ENCODE measurements at regions not wholly inside any gene's neighbourhood (a gene's known extent, or its start where the extent isn't known, plus 50 kb on each side); places are given as distances from the start of the nearest gene placed in this dataset.

GRCh38 chr12:115583591-115583990 is 693.9 kb downstream of the MED13L start:
- H3K4me2 ChIP-seq: no peak overlapping the region
- Mint-ChIP-seq H3K4me1 (no peaks in the 10 kb centered on the region), H3K27ac (no peak overlapping the region), H3K9me3 (peaks cover 7% of the 10 kb centered on the region), H3K4me3 (no peak overlapping the region), H3K27me3 (ENCODE audit: insufficient read depth, low read depth) (peaks cover 7% of the 10 kb centered on the region), H3K36me3 (no peaks in the 10 kb centered on the region)
- H3K27ac ChIP-seq: no peak overlapping the region
- no peak overlapping the region for H2AFZ ChIP-seq (replicated peaks)
- DNase-seq (ENCODE audit: low spot score): no peak
- no peaks in the 10 kb centered on the region for H3K9me3 ChIP-seq (ENCODE audit: low read depth)
- H3K4me1 ChIP-seq: no peaks in the 10 kb centered on the region
- H3K79me2 ChIP-seq (ENCODE audit: low read depth): no peaks in the 10 kb centered on the region
- H4K20me1 ChIP-seq (ENCODE audit: low read depth): no peaks in the 10 kb centered on the region
- no peak overlapping the region for H3K4me3 ChIP-seq
- no peaks in the 10 kb centered on the region for H3K27me3 ChIP-seq
- no peaks in the 10 kb centered on the region for H3F3A ChIP-seq (ENCODE audit: low read depth)
- H3K9ac ChIP-seq: no peak overlapping the region
- no peaks in the 10 kb centered on the region for H3K36me3 ChIP-seq
- TF ChIP-seq EZH2phosphoT487 (IDR thresholded peaks at IDR 0.05) (no peak), EZH2 (IDR thresholded peaks at IDR 0.05) (no peak)
- TF ChIP-seq, protein P1, sequence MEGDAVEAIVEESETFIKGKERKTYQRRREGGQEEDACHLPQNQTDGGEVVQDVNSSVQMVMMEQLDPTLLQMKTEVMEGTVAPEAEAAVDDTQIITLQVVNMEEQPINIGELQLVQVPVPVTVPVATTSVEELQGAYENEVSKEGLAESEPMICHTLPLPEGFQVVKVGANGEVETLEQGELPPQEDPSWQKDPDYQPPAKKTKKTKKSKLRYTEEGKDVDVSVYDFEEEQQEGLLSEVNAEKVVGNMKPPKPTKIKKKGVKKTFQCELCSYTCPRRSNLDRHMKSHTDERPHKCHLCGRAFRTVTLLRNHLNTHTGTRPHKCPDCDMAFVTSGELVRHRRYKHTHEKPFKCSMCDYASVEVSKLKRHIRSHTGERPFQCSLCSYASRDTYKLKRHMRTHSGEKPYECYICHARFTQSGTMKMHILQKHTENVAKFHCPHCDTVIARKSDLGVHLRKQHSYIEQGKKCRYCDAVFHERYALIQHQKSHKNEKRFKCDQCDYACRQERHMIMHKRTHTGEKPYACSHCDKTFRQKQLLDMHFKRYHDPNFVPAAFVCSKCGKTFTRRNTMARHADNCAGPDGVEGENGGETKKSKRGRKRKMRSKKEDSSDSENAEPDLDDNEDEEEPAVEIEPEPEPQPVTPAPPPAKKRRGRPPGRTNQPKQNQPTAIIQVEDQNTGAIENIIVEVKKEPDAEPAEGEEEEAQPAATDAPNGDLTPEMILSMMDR (IDR thresholded peaks at IDR 0.05): no peak

GRCh38 chr12:115577401-115577800 is 700.1 kb downstream of the MED13L start:
- H3K4me3 Mint-ChIP-seq: no peak overlapping the region
- H3K36me3 Mint-ChIP-seq: no peaks in the 10 kb centered on the region
- no peak overlapping the region for H2AFZ ChIP-seq (replicated peaks)
- H3K9me3 Mint-ChIP-seq: no peaks in the 10 kb centered on the region
- no peaks in the 10 kb centered on the region for H3K27me3 ChIP-seq
- no peaks in the 10 kb centered on the region for H3K4me1 Mint-ChIP-seq
- no peak for DNase-seq (ENCODE audit: low spot score)
- H3K27me3 Mint-ChIP-seq (ENCODE audit: insufficient read depth, low read depth): peaks cover 5% of the 10 kb centered on the region
- no peak overlapping the region for H3K27ac ChIP-seq
- H3K9me3 ChIP-seq (ENCODE audit: low read depth): no peaks in the 10 kb centered on the region
- no peak overlapping the region for H3K9ac ChIP-seq
- H3K36me3 ChIP-seq: no peaks in the 10 kb centered on the region
- H3K27ac Mint-ChIP-seq: no peak overlapping the region
- H3K4me2 ChIP-seq: no peak overlapping the region
- no peaks in the 10 kb centered on the region for H3F3A ChIP-seq (ENCODE audit: low read depth)
- TF ChIP-seq EZH2 (IDR thresholded peaks at IDR 0.05) (no peak), EZH2phosphoT487 (IDR thresholded peaks at IDR 0.05) (no peak)
- TF ChIP-seq, protein P1 (IDR thresholded peaks at IDR 0.05): no peak
- no peaks in the 10 kb centered on the region for H3K4me1 ChIP-seq
- no peak overlapping the region for H3K4me3 ChIP-seq
- no peaks in the 10 kb centered on the region for H4K20me1 ChIP-seq (ENCODE audit: low read depth)
- H3K79me2 ChIP-seq (ENCODE audit: low read depth): no peaks in the 10 kb centered on the region

GRCh38 chr12:115574826-115575225 is 702.7 kb downstream of the MED13L start:
- H3K27ac Mint-ChIP-seq: no peak overlapping the region

More at GRCh38 chr12:115574826-115575225, 702.7 kb downstream of the MED13L start:
- no peak for DNase-seq (ENCODE audit: low spot score)
- Histone ChIP-seq H4K20me1 (ENCODE audit: low read depth) (no peaks in the 10 kb centered on the region), H3K4me2 (no peak overlapping the region), H2AFZ (replicated peaks) (no peak overlapping the region), H3K27ac (no peak overlapping the region), H3K36me3 (no peaks in the 10 kb centered on the region), H3K9me3 (ENCODE audit: low read depth) (no peaks in the 10 kb centered on the region), H3F3A (ENCODE audit: low read depth) (peaks cover 8% of the 10 kb centered on the region), H3K79me2 (ENCODE audit: low read depth) (no peaks in the 10 kb centered on the region), H3K9ac (no peak overlapping the region), H3K27me3 (no peaks in the 10 kb centered on the region), H3K4me3 (no peak overlapping the region), H3K4me1 (peaks cover 3% of the 10 kb centered on the region)
- peaks cover 5% of the 10 kb centered on the region for H3K4me1 Mint-ChIP-seq
- H3K36me3 Mint-ChIP-seq: no peaks in the 10 kb centered on the region
- peaks cover 14% of the 10 kb centered on the region for H3K27me3 Mint-ChIP-seq (ENCODE audit: insufficient read depth, low read depth)
- no peaks in the 10 kb centered on the region for H3K9me3 Mint-ChIP-seq
- TF ChIP-seq EZH2 (IDR thresholded peaks at IDR 0.05): no peak
- TF ChIP-seq, protein P1 (IDR thresholded peaks at IDR 0.05): no peak
- no peak for TF ChIP-seq EZH2phosphoT487 (IDR thresholded peaks at IDR 0.05)
- H3K4me3 Mint-ChIP-seq: no peak overlapping the region
